Inflammatory macrophage treated with lipopolysaccharide for 1 hour (primary cell): ENCODE measurements at regions not wholly inside any gene's neighbourhood (a gene's known extent, or its start where the extent isn't known, plus 50 kb on each side); places are given as distances from the start of the nearest gene placed in this dataset.

Source experiments
- DNase-seq, 2 donors: peaks; one replicate each; pipeline ENCODE4 v3.0.0-alpha.2; 2020 to 2022

GRCh38 chr15:51156957-51157356 lies 62.3 kb upstream of the TNFAIP8L3 start:
- peak in 1 of 2 donors; percentile 41 for DNase-seq

GRCh38 chr15:51155891-51156290 lies 61.2 kb upstream of the TNFAIP8L3 start:
- no peak for DNase-seq

- DNase-seq: no peak
Measured at GRCh38 chr15:51155016-51155580, 60.4 kb upstream of the TNFAIP8L3 start.
